DOHH2 (cell line): ENCODE measurements at regions not wholly inside any gene's neighbourhood (a gene's known extent, or its start where the extent isn't known, plus 50 kb on each side); places are given as distances from the start of the nearest gene placed in this dataset.

Experiments used
- H3F3A ChIP-seq: fragments of 200-600 bp; sonication (generic), shearing (Covaris generic); 2 replicates; pipeline ENCODE4 v1.6.0; 2016; ENCODE audit warnings: antibody characterized with exemption, mild to moderate bottlenecking; ENCODE audit not compliant: control insufficient read depth, insufficient read depth
- H3K27ac ChIP-seq: fragments of 200-600 bp; sonication (generic); 2 replicates; pipeline ENCODE4 v1.5.1; 2014; ENCODE audit warnings: low read depth, mild to moderate bottlenecking, low read length, moderate library complexity
- H3K27me3 ChIP-seq: fragments of 200-600 bp; sonication (generic); 2 replicates; pipeline ENCODE4 v1.6.1; 2014; ENCODE audit warnings: mild to moderate bottlenecking, low read length, mixed read lengths; ENCODE audit not compliant: control insufficient read depth
- H3K36me3 ChIP-seq: fragments of 200-600 bp; sonication (generic); 2 replicates; pipeline ENCODE4 v1.6.1; 2014; ENCODE audit warnings: mild to moderate bottlenecking, low read length, moderate library complexity, mixed read lengths; ENCODE audit not compliant: control insufficient read depth
- H3K4me1 ChIP-seq: fragments of 200-600 bp; sonication (generic); 2 replicates; pipeline ENCODE4 v1.6.1; 2014; ENCODE audit warnings: mild to moderate bottlenecking, low read length, mixed read lengths; ENCODE audit not compliant: control insufficient read depth
- H3K4me2 ChIP-seq: fragments of 200-600 bp; sonication (generic); 2 replicates; pipeline ENCODE4 v1.6.0; 2014; ENCODE audit warnings: mild to moderate bottlenecking, low read length, moderate library complexity
- H3K4me3 ChIP-seq: fragments of 200-600 bp; sonication (generic); 2 replicates; pipeline ENCODE4 v1.5.1; 2014; ENCODE audit warnings: mild to moderate bottlenecking, low read length, mixed read lengths
- H3K79me2 ChIP-seq: fragments of 200-600 bp; sonication (generic); 2 replicates; pipeline ENCODE4 v1.6.1; 2014; ENCODE audit warnings: mild to moderate bottlenecking, low read length, mixed read lengths; ENCODE audit not compliant: control insufficient read depth
- H3K9me2 ChIP-seq: fragments of 200-600 bp; sonication (generic); replicated peaks from 2 replicates; pipeline ENCODE4 v1.6.1; 2014; ENCODE audit warnings: mild to moderate bottlenecking, low read length, mixed read lengths; ENCODE audit not compliant: control insufficient read depth
- H3K9me3 ChIP-seq: fragments of 200-600 bp; sonication (generic); 2 replicates; pipeline ENCODE4 v1.6.1; 2014; ENCODE audit warnings: antibody characterized with exemption, low read length, mixed read lengths; ENCODE audit not compliant: control insufficient read depth, insufficient read depth
- H4K20me1 ChIP-seq: fragments of 200-600 bp; sonication (generic); 2 replicates; pipeline ENCODE4 v1.6.0; 2014; ENCODE audit warnings: low read depth, mild to moderate bottlenecking, antibody characterized with exemption, low read length, moderate library complexity; ENCODE audit not compliant: control insufficient read depth, insufficient read depth
- EZH2phosphoT487 ChIP-seq: fragments of 200-600 bp; sonication (generic); IDR thresholded peaks from 2 replicates; pipeline ENCODE4 v1.6.1; 2017; ENCODE audit warnings: borderline replicate concordance, mild to moderate bottlenecking, antibody characterized with exemption, low read length, moderate library complexity, mixed read lengths
- TF ChIP-seq, protein P1 (sequence below): fragments of 200-600 bp; sonication (generic); IDR thresholded peaks from one replicate; pipeline ENCODE4 v1.5.1; 2014; ENCODE audit warnings: antibody characterized with exemption, mild to moderate bottlenecking, low read depth, low read length; ENCODE audit not compliant: poor library complexity, severe bottlenecking

DNA sequence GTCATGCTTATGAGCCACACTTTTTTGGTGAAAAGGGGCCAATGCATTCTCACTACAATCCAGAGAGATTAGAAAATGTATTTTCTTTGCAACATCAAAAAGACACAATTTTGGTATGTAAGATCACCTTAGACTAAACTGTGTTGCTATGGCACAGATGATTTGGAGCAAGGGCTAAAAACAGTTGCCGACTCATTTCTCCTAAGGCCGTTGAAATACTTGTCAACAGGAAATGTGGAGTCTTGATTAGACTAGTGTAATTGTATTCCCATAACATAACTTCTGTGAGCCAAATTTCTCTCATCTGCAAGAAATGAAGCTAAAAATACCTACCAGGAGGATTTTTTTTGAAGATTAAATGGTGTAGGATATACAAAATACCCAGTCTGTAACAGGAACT is 2547.7 kb downstream of the ARAP2 start:
- H3K79me2 ChIP-seq, result no peaks in the 10 kb centered on the region

DNA sequence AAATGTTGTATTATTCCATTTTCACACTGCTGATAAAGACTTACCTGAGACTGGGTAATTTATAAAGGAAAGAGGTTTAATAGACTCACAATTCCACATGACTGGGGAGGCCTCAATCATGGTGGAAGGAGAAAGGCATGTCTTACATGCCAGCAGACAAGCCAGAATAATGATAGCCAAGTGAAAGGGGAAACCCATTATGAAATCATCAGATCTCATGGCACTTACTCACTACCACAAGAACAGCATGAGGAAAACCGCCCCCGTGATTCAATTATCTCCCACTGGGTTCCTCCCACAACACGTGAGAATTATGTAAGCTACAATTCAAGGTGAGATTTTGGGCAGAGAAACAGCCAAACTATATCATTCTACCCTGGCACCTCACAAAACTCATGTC is 2535.1 kb downstream of the ARAP2 start:
- no peak overlapping the region for H3K4me3 ChIP-seq
- H3K4me2 ChIP-seq, result no peak overlapping the region
- no peaks in the 10 kb centered on the region for H3K79me2 ChIP-seq
- no peaks in the 10 kb centered on the region for H3K9me2 ChIP-seq
- H3K9me3 ChIP-seq, result peaks cover 4% of the 10 kb centered on the region; the same call in 1 of the 2 replicates
- no peaks in the 10 kb centered on the region for H4K20me1 ChIP-seq
- H3K27ac ChIP-seq, result no peak overlapping the region
- no peaks in the 10 kb centered on the region for H3F3A ChIP-seq
- TF ChIP-seq EZH2phosphoT487, result no peak
- TF ChIP-seq, protein P1, sequence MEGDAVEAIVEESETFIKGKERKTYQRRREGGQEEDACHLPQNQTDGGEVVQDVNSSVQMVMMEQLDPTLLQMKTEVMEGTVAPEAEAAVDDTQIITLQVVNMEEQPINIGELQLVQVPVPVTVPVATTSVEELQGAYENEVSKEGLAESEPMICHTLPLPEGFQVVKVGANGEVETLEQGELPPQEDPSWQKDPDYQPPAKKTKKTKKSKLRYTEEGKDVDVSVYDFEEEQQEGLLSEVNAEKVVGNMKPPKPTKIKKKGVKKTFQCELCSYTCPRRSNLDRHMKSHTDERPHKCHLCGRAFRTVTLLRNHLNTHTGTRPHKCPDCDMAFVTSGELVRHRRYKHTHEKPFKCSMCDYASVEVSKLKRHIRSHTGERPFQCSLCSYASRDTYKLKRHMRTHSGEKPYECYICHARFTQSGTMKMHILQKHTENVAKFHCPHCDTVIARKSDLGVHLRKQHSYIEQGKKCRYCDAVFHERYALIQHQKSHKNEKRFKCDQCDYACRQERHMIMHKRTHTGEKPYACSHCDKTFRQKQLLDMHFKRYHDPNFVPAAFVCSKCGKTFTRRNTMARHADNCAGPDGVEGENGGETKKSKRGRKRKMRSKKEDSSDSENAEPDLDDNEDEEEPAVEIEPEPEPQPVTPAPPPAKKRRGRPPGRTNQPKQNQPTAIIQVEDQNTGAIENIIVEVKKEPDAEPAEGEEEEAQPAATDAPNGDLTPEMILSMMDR, result no peak
- no peaks in the 10 kb centered on the region for H3K36me3 ChIP-seq
- H3K4me1 ChIP-seq, result no peaks in the 10 kb centered on the region
- H3K27me3 ChIP-seq, result no peaks in the 10 kb centered on the region

More for the DNA sequence above, 2547.7 kb downstream of the ARAP2 start:
- H3K9me2 ChIP-seq, result no peaks in the 10 kb centered on the region
- H3K36me3 ChIP-seq, result no peaks in the 10 kb centered on the region
- H3K4me3 ChIP-seq, result no peak overlapping the region
- TF ChIP-seq, protein P1, result no peak
- TF ChIP-seq EZH2phosphoT487, result no peak
- H4K20me1 ChIP-seq, result no peaks in the 10 kb centered on the region
- H3F3A ChIP-seq, result no peaks in the 10 kb centered on the region
- no peaks in the 10 kb centered on the region for H3K4me1 ChIP-seq
- H3K9me3 ChIP-seq, result no peaks in the 10 kb centered on the region
- H3K4me2 ChIP-seq, result no peak overlapping the region
- no peak overlapping the region for H3K27ac ChIP-seq
- H3K27me3 ChIP-seq, result no peaks in the 10 kb centered on the region

DNA sequence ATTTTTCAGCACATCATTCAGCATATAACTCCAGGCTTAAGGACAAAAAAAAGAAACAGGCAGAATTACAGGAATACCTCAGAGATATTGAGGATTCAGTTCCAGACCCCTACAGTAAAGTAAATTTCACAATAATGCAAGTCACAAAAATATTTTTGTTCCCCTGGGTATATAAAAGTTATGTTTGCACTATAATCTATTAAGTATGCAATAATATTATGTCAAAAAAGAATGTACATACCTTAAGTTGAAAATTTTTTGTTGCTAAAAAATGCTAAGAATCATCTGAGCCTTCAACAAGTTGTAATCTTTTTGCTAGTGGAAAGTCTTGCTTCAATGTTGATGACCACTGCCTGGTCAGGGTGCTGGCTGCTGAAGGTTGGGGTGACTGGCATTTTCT is 2532.5 kb downstream of the ARAP2 start:
- H3K36me3 ChIP-seq, result no peaks in the 10 kb centered on the region
- H3K9me3 ChIP-seq, result peaks cover 4% of the 10 kb centered on the region; the same call in 1 of the 2 replicates
- no peak overlapping the region for H3K4me2 ChIP-seq
- no peaks in the 10 kb centered on the region for H3K4me1 ChIP-seq
- H3K9me2 ChIP-seq, result no peaks in the 10 kb centered on the region
- no peaks in the 10 kb centered on the region for H3K27me3 ChIP-seq
- no peaks in the 10 kb centered on the region for H3K79me2 ChIP-seq
- no peaks in the 10 kb centered on the region for H4K20me1 ChIP-seq
- TF ChIP-seq EZH2phosphoT487, result no peak
- TF ChIP-seq, protein P1, result no peak
- H3K27ac ChIP-seq, result no peak overlapping the region
- no peak overlapping the region for H3K4me3 ChIP-seq
- no peaks in the 10 kb centered on the region for H3F3A ChIP-seq
